Hypothalamus (tissue), 51 donors: ENCODE measurements at regions not wholly inside any gene's neighbourhood (a gene's known extent, or its start where the extent isn't known, plus 50 kb on each side); places are given as distances from the start of the nearest gene placed in this dataset.
"Not testable (repeated sequence)": the region's sequence is repeated elsewhere in the genome, so short reads cannot be mapped to it uniquely, and the experiment has no call there.

Source experiments
- DNase-seq, 51 donors: peaks; one replicate each; lab custom pipeline; 2025; lab: John Stamatoyannopoulos, UW

DNA sequence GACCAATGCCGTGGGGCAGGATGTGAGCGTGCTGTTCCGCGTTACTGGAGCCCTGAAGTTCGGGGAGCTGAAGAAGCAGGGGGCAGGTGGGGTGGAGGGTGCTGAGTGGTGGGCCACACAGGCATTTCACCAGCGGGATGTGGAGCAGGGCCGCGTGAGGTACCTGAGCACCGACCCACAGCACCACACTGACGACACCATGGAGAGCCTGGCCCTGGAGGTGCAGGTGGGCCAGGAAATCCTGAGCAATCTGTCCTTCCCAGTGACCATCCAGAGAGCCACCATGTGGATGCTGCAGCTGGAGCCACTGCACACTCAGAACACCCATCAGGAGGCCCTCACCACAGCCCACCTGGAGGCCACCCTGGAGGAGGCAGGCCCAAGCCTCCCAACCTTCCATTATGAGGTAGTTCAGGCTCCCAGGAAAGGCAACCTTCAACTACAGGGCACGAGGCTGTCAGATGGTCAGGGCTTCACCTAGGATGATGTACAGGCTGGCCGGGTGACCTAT, 179.6 kb downstream of the TBC1D2B start:
- DNase-seq = no peak

DNA sequence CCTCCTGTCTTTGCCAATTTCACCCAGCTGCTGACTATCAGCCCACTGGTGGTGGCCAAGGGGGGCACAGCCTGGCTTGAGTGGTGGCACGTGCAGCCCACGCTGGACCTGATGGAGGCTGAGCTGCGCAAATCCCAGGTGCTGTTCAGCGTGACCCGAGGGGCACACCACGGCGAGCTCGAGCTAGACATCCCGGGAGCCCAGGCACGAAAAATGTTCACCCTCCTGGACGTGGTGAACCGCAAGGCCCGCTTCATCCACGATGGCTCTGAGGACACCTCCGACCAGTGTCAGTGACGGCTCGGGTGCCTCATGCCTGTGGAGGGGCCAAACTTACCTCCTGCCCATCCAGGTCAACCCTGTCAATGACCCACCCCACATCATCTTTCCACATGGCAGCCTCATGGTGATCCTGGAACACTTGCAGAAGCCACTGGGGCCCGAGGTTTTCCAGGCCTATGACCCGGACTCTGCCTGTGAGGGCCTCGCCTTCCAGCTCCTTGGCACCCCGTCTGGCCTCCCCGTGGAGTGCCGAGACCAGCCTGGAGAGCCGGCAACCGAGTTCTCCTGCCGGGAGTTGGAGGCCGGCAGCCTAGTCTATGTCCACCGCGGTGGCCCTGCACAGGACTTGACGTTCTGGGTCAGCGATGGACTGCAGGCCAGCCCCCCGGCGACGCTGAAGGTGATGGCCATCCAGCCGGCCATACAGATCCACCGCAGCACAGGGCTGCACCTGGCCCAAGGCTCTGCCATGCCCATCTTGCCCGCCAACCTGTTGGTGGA, 180.2 kb downstream of the TBC1D2B start:
- DNase-seq = not testable (repeated sequence)

DNA sequence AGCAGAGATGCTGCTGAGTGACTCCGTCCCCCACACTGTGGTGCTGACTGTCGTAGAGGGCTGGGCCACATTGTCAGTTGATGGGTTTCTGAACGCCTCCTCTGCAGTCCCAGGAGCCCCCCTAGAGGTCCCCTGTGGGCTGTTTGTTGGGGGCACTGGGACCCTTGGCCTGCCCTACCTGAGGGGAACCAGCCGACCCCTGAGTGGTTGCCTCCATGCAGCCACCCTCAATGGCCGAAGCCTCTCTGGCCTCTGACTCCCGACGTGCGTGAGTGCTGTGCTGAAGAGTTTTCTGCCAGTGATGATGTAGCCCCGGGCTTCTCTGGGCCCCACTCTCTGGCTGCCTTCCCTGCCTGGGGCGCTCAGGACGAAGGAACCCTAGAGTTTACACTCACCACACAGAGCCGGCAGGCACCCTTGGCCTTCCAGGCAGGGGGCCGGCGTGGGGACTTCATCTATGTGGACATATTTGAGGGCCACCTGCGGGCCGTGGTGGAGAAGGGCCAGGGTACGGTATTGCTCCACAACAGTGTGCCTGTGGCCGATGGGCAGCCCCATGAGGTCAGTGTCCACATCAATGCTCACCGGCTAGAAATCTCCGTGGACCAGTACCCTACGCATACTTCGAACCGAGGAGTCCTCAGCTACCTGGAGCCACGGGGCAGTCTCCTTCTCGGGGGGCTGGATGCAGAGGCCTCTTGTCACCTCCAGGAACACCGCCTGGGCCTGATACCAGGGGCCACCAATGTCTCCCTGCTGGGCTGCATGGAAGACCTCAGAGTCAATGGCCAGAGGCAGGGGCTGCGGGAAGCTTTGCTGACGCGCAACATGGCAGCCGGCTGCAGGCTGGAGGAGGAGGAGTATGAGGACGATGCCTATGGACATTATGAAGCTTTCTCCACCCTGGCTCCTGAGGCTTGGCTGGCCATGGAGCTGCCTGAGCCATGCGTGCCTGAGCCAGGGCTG, 181.1 kb downstream of the TBC1D2B start:
- DNase-seq = not testable (repeated sequence)

- DNase-seq = no peak
Measured at GRCh38 chr15:77895742-77896141, 181.8 kb downstream of the TBC1D2B start.

- DNase-seq = not testable (repeated sequence)
Measured at GRCh38 chr15:77895145-77895544, 182.4 kb downstream of the TBC1D2B start.

GRCh38 chr15:77893671-77894640, 183.6 kb downstream of the TBC1D2B start:
- DNase-seq = not testable (repeated sequence)

GRCh38 chr15:77893246-77893645, 184.3 kb downstream of the TBC1D2B start:
- not testable (repeated sequence) for DNase-seq

GRCh38 chr15:77892335-77892734, 185.2 kb downstream of the TBC1D2B start:
- DNase-seq = no peak

DNA sequence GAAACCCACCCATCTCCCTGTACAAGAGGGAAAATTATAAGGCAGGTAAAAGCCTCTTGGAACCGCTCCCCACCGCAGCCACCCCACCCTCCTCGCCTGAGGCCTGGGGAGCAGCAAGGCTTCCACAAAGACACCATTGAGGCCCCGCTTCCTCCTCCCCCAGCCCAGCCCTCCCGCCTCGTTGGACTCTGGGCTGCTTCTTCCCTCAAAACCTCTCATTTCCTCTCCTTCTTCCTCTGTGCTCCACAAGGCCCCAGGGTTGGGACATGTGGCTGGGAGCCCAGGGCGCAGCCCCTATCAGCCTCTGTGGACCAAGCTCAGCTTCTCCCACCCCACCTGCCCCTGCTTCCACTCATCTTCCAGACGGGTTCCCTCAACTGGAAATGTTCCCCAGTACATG, 185.6 kb downstream of the TBC1D2B start:
- not testable (repeated sequence) for DNase-seq

DNA sequence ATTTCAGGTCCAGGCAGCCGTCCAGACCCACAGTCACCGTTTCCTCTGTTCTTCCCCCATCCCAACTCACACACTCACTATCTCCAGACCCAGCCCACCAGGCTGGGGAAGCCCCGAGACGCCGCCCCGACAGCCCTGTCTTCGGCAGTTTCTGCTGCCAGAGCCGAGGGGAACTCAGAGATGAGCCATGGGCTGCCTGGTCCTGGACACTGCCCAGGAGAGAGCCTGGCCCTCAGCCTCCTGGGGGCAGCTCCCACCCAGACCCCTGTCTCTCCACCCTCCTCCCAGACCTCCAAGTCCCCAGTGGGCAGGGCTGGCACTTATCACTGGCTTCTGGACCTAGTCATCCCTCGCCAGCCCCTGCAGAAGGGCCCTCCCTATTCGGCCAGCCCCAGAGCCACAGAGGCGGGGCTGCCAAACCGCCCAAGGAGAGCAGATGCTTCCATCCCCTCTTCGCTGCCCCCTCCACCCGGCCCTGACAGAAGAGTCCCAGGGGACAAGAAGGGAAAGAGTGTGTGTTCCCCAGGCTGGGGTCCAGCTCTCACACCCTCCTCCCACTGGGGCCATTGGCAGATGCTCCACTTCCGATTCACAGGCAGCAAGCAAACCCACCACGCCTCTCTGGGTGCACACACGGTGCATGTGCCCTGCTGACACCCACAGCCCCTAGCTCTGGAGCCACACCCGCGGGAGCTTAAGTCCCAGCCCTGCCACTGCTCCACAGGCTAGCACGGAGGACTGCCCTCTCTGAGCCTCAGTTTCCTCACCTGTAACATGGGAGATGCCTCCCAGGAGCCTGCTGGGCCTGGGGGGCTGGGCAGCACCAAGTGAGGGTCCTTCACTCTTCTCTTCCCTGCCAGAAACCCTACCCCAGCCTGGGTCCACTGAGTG, 186.4 kb downstream of the TBC1D2B start:
- not testable (repeated sequence) for DNase-seq

GRCh38 chr15:77889828-77890725, 187.4 kb downstream of the TBC1D2B start:
- not testable (repeated sequence) for DNase-seq

- no peak for DNase-seq
Measured at GRCh38 chr15:77889009-77889806, 188.3 kb downstream of the TBC1D2B start.

GRCh38 chr15:77887563-77888429, 189.7 kb downstream of the TBC1D2B start:
- DNase-seq = not testable (repeated sequence)

- DNase-seq = no peak
Measured at GRCh38 chr15:77886805-77887448, 190.6 kb downstream of the TBC1D2B start.

DNA sequence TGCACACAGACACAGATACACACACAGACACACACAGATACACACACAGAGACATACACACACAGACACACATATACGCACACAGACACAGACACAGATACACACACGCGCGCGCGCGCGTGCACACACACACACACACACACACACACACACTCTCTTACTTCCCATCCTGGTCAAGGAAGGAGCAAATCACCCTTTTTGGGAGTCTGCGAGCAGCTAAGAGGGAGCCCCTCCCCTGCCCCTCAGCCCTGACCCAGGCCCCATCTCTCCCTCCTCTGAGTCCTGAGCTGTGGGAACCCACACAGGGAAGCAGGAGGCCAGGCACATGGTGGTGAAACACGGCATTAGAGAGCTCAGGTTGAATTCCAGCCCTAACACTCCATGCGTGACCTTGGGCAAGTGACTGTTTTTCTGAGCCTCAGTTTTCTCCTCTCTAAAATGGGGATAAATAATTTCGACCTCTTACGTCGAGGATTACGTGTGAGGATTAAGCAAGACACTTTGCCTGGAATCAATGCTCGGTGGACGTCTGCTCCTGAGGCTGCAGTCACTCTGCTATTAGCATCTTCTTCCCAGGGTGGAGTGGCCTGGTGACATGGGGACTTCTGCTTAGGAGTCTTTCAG, 191.5 kb downstream of the TBC1D2B start:
- not testable (repeated sequence) for DNase-seq
